ENCODE measurements at regions not wholly inside any gene's neighbourhood (a gene's known extent, or its start where the extent isn't known, plus 50 kb on each side); places are given as distances from the start of the nearest gene placed in this dataset.
A peak's percentile ranks its signal among the peaks of the same experiment; 100 is the strongest.
"Not testable (repeated sequence)": the region's sequence is repeated elsewhere in the genome, so short reads cannot be mapped to it uniquely, and the experiment has no call there.

GRCh38 chr5:106408570-106408969, 1262.2 kb downstream of the EFNA5 start:
- DNase-seq (ENCODE audit: low read depth in 4 of 4, low spot score in 3 of 4), result no peak

- no peak for DNase-seq (ENCODE audit: low read depth in 4 of 4, low spot score in 3 of 4)
Measured at GRCh38 chr5:106408141-106408540, 1262.6 kb downstream of the EFNA5 start.

- no peak for DNase-seq (ENCODE audit: low read depth in 4 of 4, low spot score in 3 of 4)
Measured at GRCh38 chr5:106401561-106401960, 1269.2 kb downstream of the EFNA5 start.

- DNase-seq (ENCODE audit: low read depth in 4 of 4, low spot score in 3 of 4), result no peak
Measured at GRCh38 chr5:106399391-106399790, 1271.3 kb downstream of the EFNA5 start.

GRCh38 chr5:106397700-106398099, 1273.0 kb downstream of the EFNA5 start:
- DNase-seq (ENCODE audit: low read depth in 4 of 4, low spot score in 3 of 4), result no peak

- no peak for DNase-seq (ENCODE audit: low read depth in 4 of 4, low spot score in 3 of 4)
Measured at GRCh38 chr5:106393276-106393675, 1277.5 kb downstream of the EFNA5 start.

- DNase-seq (ENCODE audit: low read depth in 4 of 4, low spot score in 3 of 4), result no peak
Measured at GRCh38 chr5:106392766-106393165, 1278.0 kb downstream of the EFNA5 start.

- not testable (repeated sequence) for DNase-seq (ENCODE audit: low read depth in 4 of 4, low spot score in 3 of 4)
Measured at GRCh38 chr5:106387767-106388166, 1283.0 kb downstream of the EFNA5 start.

- DNase-seq (ENCODE audit: low read depth in 4 of 4, low spot score in 3 of 4), result no peak
Measured at GRCh38 chr5:106386287-106386686, 1284.5 kb downstream of the EFNA5 start.

GRCh38 chr5:106380736-106381135, 1290.0 kb downstream of the EFNA5 start:
- no peak for DNase-seq (ENCODE audit: low read depth in 4 of 4, low spot score in 3 of 4)

- no peak for DNase-seq (ENCODE audit: low read depth in 4 of 4, low spot score in 3 of 4)
Measured at GRCh38 chr5:106376522-106376921, 1294.2 kb downstream of the EFNA5 start.

- DNase-seq (ENCODE audit: low read depth in 4 of 4, low spot score in 3 of 4), result no peak
Measured at GRCh38 chr5:106374956-106375355, 1295.8 kb downstream of the EFNA5 start.

GRCh38 chr5:106368021-106368420, 1302.7 kb downstream of the EFNA5 start:
- DNase-seq (ENCODE audit: low read depth in 4 of 4, low spot score in 3 of 4), result no peak

GRCh38 chr5:106367281-106367680, 1303.5 kb downstream of the EFNA5 start:
- no peak for DNase-seq (ENCODE audit: low read depth in 4 of 4, low spot score in 3 of 4)

GRCh38 chr5:106363578-106363977, 1307.2 kb downstream of the EFNA5 start:
- DNase-seq (ENCODE audit: low read depth in 4 of 4, low spot score in 3 of 4), result no peak

- DNase-seq (ENCODE audit: low read depth in 4 of 4, low spot score in 3 of 4), result no peak
Measured at GRCh38 chr5:106361905-106362304, 1308.8 kb downstream of the EFNA5 start.

- DNase-seq (ENCODE audit: low read depth in 4 of 4, low spot score in 3 of 4), result no peak
Measured at GRCh38 chr5:106331415-106331814, 1339.3 kb downstream of the EFNA5 start.

- DNase-seq (ENCODE audit: low read depth in 4 of 4, low spot score in 3 of 4), result no peak
Measured at GRCh38 chr5:106324356-106324755, 1346.4 kb downstream of the EFNA5 start.

- no peak for DNase-seq (ENCODE audit: low read depth in 4 of 4, low spot score in 3 of 4)
Measured at GRCh38 chr5:106321242-106321641, 1349.5 kb downstream of the EFNA5 start.

GRCh38 chr5:106314221-106314824, 1356.4 kb downstream of the EFNA5 start:
- no peak for DNase-seq (ENCODE audit: low read depth in 4 of 4, low spot score in 3 of 4)

- no peak for DNase-seq (ENCODE audit: low read depth in 4 of 4, low spot score in 3 of 4)
Measured at GRCh38 chr5:106312360-106312759, 1358.4 kb downstream of the EFNA5 start.

GRCh38 chr5:106311230-106311915, 1359.4 kb downstream of the EFNA5 start:
- DNase-seq (ENCODE audit: low read depth in 4 of 4, low spot score in 3 of 4), result peak in 1 of 4 donors; percentile 3

GRCh38 chr5:106307265-106307664, 1363.5 kb downstream of the EFNA5 start:
- no peak for DNase-seq (ENCODE audit: low read depth in 4 of 4, low spot score in 3 of 4)

Data from left renal pelvis (tissue), 4 donors.